ENCODE measurements at regions not wholly inside any gene's neighbourhood (a gene's known extent, or its start where the extent isn't known, plus 50 kb on each side); places are given as distances from the start of the nearest gene placed in this dataset.

DNA sequence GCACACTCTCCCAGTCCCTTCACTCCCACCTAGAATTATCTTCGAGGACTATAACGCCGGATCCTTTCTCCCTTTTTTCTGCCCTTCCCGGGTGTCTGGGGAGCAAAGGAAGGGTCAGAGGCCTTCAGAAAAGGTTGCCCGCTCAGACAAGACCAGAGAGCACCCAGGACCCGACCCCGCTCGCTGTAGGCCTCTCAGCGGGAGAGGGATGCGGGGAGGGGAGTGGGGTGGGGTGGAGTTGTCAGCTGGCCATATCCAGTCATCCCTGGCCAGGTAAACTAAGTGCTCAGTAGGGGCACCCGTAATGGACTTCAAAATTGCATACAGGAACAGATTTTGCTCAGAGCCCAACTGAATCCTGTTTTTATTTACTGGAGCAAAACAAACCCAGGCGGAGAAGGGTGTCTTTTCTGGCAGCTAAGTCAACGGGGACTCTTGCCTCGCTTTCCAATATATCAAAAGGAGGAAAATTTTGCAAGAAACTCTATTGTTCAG is 65.0 kb downstream of the NOL4 start:
- no peak for DNase-seq
- H3K27ac ChIP-seq, result no peak overlapping the region
- no peaks in the 10 kb centered on the region for H3K4me1 ChIP-seq
- no peak for TF ChIP-seq POLR2A (IDR thresholded peaks at IDR 0.05)
- TF ChIP-seq, protein P1, sequence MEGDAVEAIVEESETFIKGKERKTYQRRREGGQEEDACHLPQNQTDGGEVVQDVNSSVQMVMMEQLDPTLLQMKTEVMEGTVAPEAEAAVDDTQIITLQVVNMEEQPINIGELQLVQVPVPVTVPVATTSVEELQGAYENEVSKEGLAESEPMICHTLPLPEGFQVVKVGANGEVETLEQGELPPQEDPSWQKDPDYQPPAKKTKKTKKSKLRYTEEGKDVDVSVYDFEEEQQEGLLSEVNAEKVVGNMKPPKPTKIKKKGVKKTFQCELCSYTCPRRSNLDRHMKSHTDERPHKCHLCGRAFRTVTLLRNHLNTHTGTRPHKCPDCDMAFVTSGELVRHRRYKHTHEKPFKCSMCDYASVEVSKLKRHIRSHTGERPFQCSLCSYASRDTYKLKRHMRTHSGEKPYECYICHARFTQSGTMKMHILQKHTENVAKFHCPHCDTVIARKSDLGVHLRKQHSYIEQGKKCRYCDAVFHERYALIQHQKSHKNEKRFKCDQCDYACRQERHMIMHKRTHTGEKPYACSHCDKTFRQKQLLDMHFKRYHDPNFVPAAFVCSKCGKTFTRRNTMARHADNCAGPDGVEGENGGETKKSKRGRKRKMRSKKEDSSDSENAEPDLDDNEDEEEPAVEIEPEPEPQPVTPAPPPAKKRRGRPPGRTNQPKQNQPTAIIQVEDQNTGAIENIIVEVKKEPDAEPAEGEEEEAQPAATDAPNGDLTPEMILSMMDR (IDR thresholded peaks at IDR 0.05), result no peak
- H3K9me3 ChIP-seq, result no peaks in the 10 kb centered on the region
- H3K36me3 ChIP-seq, result no peaks in the 10 kb centered on the region
- no peak overlapping the region for H3K4me3 ChIP-seq
- no peaks in the 10 kb centered on the region for H3K27me3 ChIP-seq

DNA sequence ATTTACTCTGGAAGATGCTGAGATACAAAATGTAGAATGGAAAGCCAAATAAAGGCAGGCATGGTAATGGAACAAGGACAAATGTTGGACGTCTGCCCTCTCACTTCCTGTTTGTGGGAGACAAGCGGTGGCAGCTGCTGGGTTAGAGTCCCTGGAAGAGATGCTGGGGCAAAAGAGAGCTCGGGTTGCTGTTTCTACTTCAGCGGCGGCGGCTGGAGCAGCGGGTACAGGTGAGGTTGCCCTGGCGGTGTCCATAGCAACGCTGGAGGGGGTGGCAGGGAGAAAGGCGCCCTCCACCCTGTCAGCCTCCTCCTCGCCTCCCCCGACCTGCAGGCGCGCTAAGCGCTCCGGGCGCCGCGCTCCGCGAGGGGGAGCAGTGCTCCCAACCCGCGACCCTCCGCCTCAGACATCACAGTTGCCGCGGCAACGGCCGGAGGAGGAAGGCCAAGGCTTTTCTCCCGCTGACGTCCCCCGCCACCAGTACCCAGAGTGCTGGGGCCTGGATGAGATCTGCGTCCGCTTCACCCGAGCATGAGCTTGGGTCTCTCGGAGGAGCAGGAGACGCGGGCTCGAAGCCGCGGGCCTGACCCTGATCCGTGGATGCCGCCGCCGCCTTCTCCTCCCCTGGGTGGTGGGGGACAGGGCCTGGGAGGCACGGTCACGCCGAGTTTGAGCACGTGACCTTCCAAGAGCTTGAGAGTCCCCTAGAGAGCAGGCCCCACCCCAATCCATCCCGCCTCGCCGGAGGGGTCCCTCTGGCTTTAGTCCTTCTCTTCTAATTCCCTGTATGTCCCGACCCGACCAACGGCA is 65.6 kb downstream of the NOL4 start:
- Histone ChIP-seq H3K36me3 (no peaks in the 10 kb centered on the region), H3K4me3 (peak overlapping the region in 2 of 4 donors; percentile 12 to 31), H3K27me3 (no peaks in the 10 kb centered on the region), H3K9me3 (no peaks in the 10 kb centered on the region), H3K4me1 (no peaks in the 10 kb centered on the region), H3K27ac (no peak overlapping the region)
- peak in 1 of 3 donors; percentile 42 for DNase-seq
- TF ChIP-seq, protein P1 (IDR thresholded peaks at IDR 0.05), result no peak
- no peak for TF ChIP-seq POLR2A (IDR thresholded peaks at IDR 0.05)

DNA sequence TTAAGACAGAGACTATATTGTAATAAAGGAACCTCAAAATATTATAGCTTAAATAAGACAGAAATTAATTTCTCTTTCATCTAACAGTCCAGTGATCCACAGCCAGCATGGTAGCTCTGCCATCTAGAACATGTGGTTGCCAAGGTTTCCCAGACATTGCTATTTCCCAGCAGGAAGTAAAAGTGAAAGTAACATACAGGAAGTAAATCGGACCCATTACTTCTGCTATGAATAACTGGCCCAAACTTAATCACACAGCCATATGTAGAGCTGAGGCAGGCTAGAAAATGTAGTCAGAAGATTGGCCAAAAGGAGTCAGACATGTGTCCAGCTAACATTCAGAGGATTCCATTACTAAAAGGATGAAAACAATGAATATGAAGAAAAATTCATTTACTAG is 71.0 kb downstream of the NOL4 start:
- Histone ChIP-seq H3K27ac (no peak overlapping the region), H3K4me1 (no peaks in the 10 kb centered on the region), H3K36me3 (no peaks in the 10 kb centered on the region), H3K27me3 (no peaks in the 10 kb centered on the region), H3K9me3 (no peaks in the 10 kb centered on the region), H3K4me3 (no peak overlapping the region)
- TF ChIP-seq POLR2A (IDR thresholded peaks at IDR 0.05), result no peak
- TF ChIP-seq, protein P1 (IDR thresholded peaks at IDR 0.05), result no peak
- no peak for DNase-seq

DNA sequence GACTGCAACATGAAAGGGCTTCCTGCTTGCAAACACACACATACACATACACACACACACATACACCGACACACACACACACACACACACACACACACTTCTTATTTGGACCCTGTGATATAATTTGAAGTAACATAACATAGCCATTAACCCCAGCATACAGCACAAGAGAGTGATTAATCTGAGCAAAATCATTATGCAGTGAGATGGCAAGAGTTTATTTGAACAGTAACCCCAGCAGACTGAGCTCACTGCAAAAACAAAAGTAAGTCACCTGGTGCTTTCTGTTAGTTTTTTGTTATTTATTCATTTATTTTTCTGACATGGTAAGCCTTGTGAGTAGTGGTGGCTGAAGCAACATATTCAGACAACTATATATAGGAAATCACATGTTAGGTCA is 93.7 kb downstream of the NOL4 start:
- no peaks in the 10 kb centered on the region for H3K27me3 ChIP-seq
- TF ChIP-seq, protein P1 (IDR thresholded peaks at IDR 0.05), result no peak
- TF ChIP-seq POLR2A (IDR thresholded peaks at IDR 0.05), result no peak
- no peak overlapping the region for H3K27ac ChIP-seq
- no peaks in the 10 kb centered on the region for H3K36me3 ChIP-seq
- no peaks in the 10 kb centered on the region for H3K9me3 ChIP-seq
- DNase-seq, result no peak
- H3K4me1 ChIP-seq, result no peaks in the 10 kb centered on the region
- no peak overlapping the region for H3K4me3 ChIP-seq

DNA sequence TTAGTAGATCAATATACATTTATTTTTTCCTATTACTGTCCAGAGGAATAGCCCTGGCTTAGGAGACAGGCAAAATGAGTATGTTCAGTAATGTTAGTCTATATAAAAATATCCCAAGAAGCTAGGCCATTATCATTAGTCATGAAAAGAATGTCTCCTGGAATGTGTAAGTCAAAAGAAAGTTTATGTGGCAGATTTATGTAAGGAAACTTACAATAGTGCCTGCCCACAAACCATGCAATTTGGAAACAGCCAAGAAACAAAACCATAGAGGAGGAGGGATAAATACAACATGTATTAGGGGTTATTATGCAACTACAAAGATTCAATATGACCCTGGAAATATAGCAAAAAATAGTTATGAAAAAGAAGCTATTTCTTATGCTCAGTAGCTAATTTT is 96.3 kb downstream of the NOL4 start:
- no peak overlapping the region for H3K4me3 ChIP-seq
- DNase-seq, result no peak
- no peaks in the 10 kb centered on the region for H3K36me3 ChIP-seq
- H3K9me3 ChIP-seq, result no peaks in the 10 kb centered on the region
- H3K27me3 ChIP-seq, result no peaks in the 10 kb centered on the region
- TF ChIP-seq, protein P1 (IDR thresholded peaks at IDR 0.05), result no peak
- no peak for TF ChIP-seq POLR2A (IDR thresholded peaks at IDR 0.05)
- no peak overlapping the region for H3K27ac ChIP-seq
- H3K4me1 ChIP-seq, result no peaks in the 10 kb centered on the region

Data from Peyer's patch (tissue), 4 donors.